ENCODE measurements at regions not wholly inside any gene's neighbourhood (a gene's known extent, or its start where the extent isn't known, plus 50 kb on each side); places are given as distances from the start of the nearest gene placed in this dataset.

- DNase-seq (ENCODE audit: low read depth), result no peak
Measured at GRCh38 chr16:50881331-50881830, 139.5 kb downstream of the CYLD start.

- DNase-seq (ENCODE audit: low read depth), result no peak
Measured at GRCh38 chr16:50880926-50881325, 139.0 kb downstream of the CYLD start.

- DNase-seq (ENCODE audit: low read depth), result no peak
Measured at GRCh38 chr16:50879873-50880695, 138.2 kb downstream of the CYLD start.

- no peak for DNase-seq (ENCODE audit: low read depth)
Measured at GRCh38 chr16:50878966-50879615, 137.2 kb downstream of the CYLD start.

GRCh38 chr16:50878536-50878935, 136.7 kb downstream of the CYLD start:
- DNase-seq (ENCODE audit: low read depth), result no peak

GRCh38 chr16:50876263-50876662, 134.4 kb downstream of the CYLD start:
- no peak for DNase-seq (ENCODE audit: low read depth)

- no peak for DNase-seq (ENCODE audit: low read depth)
Measured at GRCh38 chr16:50868577-50868976, 126.7 kb downstream of the CYLD start.

- no peak for DNase-seq (ENCODE audit: low read depth)
Measured at GRCh38 chr16:50866806-50867205, 124.9 kb downstream of the CYLD start.

- DNase-seq (ENCODE audit: low read depth), result no peak
Measured at GRCh38 chr16:50864386-50864785, 122.5 kb downstream of the CYLD start.

- no peak for DNase-seq (ENCODE audit: low read depth)
Measured at GRCh38 chr16:50863644-50864144, 121.8 kb downstream of the CYLD start.

- DNase-seq (ENCODE audit: low read depth), result no peak
Measured at GRCh38 chr16:50862818-50863643, 121.1 kb downstream of the CYLD start.

- DNase-seq (ENCODE audit: low read depth), result peak; percentile 42
Measured at GRCh38 chr16:50861970-50862411, 120.1 kb downstream of the CYLD start.

- DNase-seq (ENCODE audit: low read depth), result no peak
Measured at GRCh38 chr16:50861451-50861850, 119.6 kb downstream of the CYLD start.

- no peak for DNase-seq (ENCODE audit: low read depth)
Measured at GRCh38 chr16:50859628-50860360, 117.9 kb downstream of the CYLD start.

GRCh38 chr16:50858877-50859627, 117.2 kb downstream of the CYLD start:
- DNase-seq (ENCODE audit: low read depth), result no peak

GRCh38 chr16:50858376-50858775, 116.5 kb downstream of the CYLD start:
- DNase-seq (ENCODE audit: low read depth), result no peak

- DNase-seq (ENCODE audit: low read depth), result no peak
Measured at GRCh38 chr16:50857881-50858280, 116.0 kb downstream of the CYLD start.

GRCh38 chr16:50856991-50857390, 115.1 kb downstream of the CYLD start:
- DNase-seq (ENCODE audit: low read depth), result no peak

GRCh38 chr16:50853329-50853728, 111.4 kb downstream of the CYLD start:
- DNase-seq (ENCODE audit: low read depth), result no peak
